Nephron progenitor cell (in vitro differentiated cells): ENCODE measurements at regions not wholly inside any gene's neighbourhood (a gene's known extent, or its start where the extent isn't known, plus 50 kb on each side); places are given as distances from the start of the nearest gene placed in this dataset.
"Not testable (repeated sequence)": the region's sequence is repeated elsewhere in the genome, so short reads cannot be mapped to it uniquely, and the experiment has no call there.

Experiments used
- DNase-seq: peaks from one replicate; pipeline ENCODE4 v3.0.0; 2021
- H3K27ac Mint-ChIP-seq: 2 replicates; pipeline ENCODE4 v1.8.0; 2021; ENCODE audit warnings: mild to moderate bottlenecking, moderate library complexity, mixed read lengths
- H3K27me3 Mint-ChIP-seq: 2 replicates; pipeline ENCODE4 v1.8.0; 2021; ENCODE audit warnings: mild to moderate bottlenecking, low read depth, mixed read lengths; ENCODE audit not compliant: poor library complexity
- H3K36me3 Mint-ChIP-seq: 2 replicates; pipeline ENCODE4 v1.8.0; 2021; ENCODE audit warnings: low read depth, mixed read lengths
- H3K4me1 Mint-ChIP-seq: 2 replicates; pipeline ENCODE4 v1.8.0; 2021; ENCODE audit warnings: mixed read lengths
- H3K4me3 Mint-ChIP-seq: 2 replicates; pipeline ENCODE4 v1.8.0; 2021; ENCODE audit warnings: mild to moderate bottlenecking, moderate library complexity, mixed read lengths
- H3K9me3 Mint-ChIP-seq: 2 replicates; pipeline ENCODE4 v1.8.0; 2021; ENCODE audit warnings: mild to moderate bottlenecking, moderate library complexity, mixed read lengths
- CTCF ChIP-seq: fragments of 200-600 bp; sonication (generic); IDR thresholded peaks from 2 replicates; pipeline ENCODE4 v1.5.0; 2021; ENCODE audit warnings: antibody characterized with exemption

GRCh38 chr6:84635081-84635761 is 129.2 kb downstream of the TBX18 start:
- H3K4me1 Mint-ChIP-seq = peaks cover 5% of the 10 kb centered on the region
- no peak for TF ChIP-seq CTCF
- no peak for DNase-seq
- peaks cover 8% of the 10 kb centered on the region for H3K9me3 Mint-ChIP-seq
- H3K27ac Mint-ChIP-seq = no peak overlapping the region
- no peak overlapping the region for H3K4me3 Mint-ChIP-seq
- H3K27me3 Mint-ChIP-seq = no peaks in the 10 kb centered on the region
- no peaks in the 10 kb centered on the region for H3K36me3 Mint-ChIP-seq

- Mint-ChIP-seq H3K4me1 (peaks cover 5% of the 10 kb centered on the region), H3K4me3 (no peak overlapping the region), H3K27me3 (no peaks in the 10 kb centered on the region), H3K27ac (no peak overlapping the region), H3K9me3 (peaks cover 8% of the 10 kb centered on the region), H3K36me3 (no peaks in the 10 kb centered on the region)
- DNase-seq = no peak
- no peak for TF ChIP-seq CTCF
Observed at GRCh38 chr6:84633771-84634170, 130.6 kb downstream of the TBX18 start.

DNA sequence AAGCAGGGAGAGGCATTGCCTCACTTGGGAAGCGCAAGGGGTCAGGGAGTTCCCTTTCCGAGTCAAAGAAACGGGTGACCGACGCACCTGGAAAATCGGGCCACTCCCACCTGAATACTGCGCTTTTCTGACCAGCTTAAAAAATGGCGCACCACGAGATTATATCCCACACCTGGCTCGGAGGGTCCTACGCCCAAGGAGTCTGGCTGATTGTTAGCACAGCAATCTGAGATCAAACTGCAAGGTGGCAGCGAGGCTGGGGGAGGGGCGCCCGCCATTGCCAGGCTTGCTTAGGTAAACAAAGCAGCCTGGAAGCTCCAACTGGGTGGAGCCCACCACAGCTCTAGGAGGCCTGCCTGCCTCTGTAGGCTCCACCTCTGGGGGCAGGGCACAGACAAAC is 137.9 kb downstream of the TBX18 start:
- DNase-seq, H3K36me3 Mint-ChIP-seq, H3K27ac Mint-ChIP-seq, H3K27me3 Mint-ChIP-seq: not testable (repeated sequence)
- H3K4me3 Mint-ChIP-seq = peak overlapping the region; percentile 20
- H3K4me1 Mint-ChIP-seq = peaks cover 16% of the 10 kb centered on the region
- H3K9me3 Mint-ChIP-seq = peaks cover 29% of the 10 kb centered on the region

- Mint-ChIP-seq H3K4me1 (peaks cover 16% of the 10 kb centered on the region), H3K9me3 (peaks cover 28% of the 10 kb centered on the region), H3K27me3 (no peaks in the 10 kb centered on the region), H3K27ac (no peak overlapping the region), H3K36me3 (peaks cover 7% of the 10 kb centered on the region), H3K4me3 (no peak overlapping the region)
- no peak for DNase-seq
- no peak for TF ChIP-seq CTCF
Observed at GRCh38 chr6:84625506-84625905, 138.9 kb downstream of the TBX18 start.

GRCh38 chr6:84623956-84624680 is 140.3 kb downstream of the TBX18 start:
- DNase-seq = no peak

GRCh38 chr6:84618836-84619235 is 145.6 kb downstream of the TBX18 start:
- Mint-ChIP-seq H3K27ac (no peak overlapping the region), H3K4me3 (no peak overlapping the region), H3K4me1 (peaks cover 9% of the 10 kb centered on the region), H3K36me3 (peaks cover 7% of the 10 kb centered on the region), H3K27me3 (no peaks in the 10 kb centered on the region), H3K9me3 (peaks cover 14% of the 10 kb centered on the region)
- DNase-seq = no peak
- no peak for TF ChIP-seq CTCF

More at GRCh38 chr6:84623956-84624680, 140.3 kb downstream of the TBX18 start:
- Mint-ChIP-seq H3K4me1 (peaks cover 16% of the 10 kb centered on the region), H3K27me3 (no peaks in the 10 kb centered on the region), H3K27ac (no peak overlapping the region), H3K4me3 (no peak overlapping the region), H3K36me3 (peaks cover 7% of the 10 kb centered on the region), H3K9me3 (peaks cover 27% of the 10 kb centered on the region)
- TF ChIP-seq CTCF = no peak
